ENCODE measurements at regions not wholly inside any gene's neighbourhood (a gene's known extent, or its start where the extent isn't known, plus 50 kb on each side); places are given as distances from the start of the nearest gene placed in this dataset.

GRCh38 chr10:31129880-31130405, 98.3 kb upstream of the ZNF438 start:
- no peak for TF ChIP-seq CTCF (IDR thresholded peaks at IDR 0.05)
- TF ChIP-seq POLR2A (IDR thresholded peaks at IDR 0.05) = no peak

All from heart left ventricle (tissue), 13 donors.